GM21619 (cell line): ENCODE measurements at regions not wholly inside any gene's neighbourhood (a gene's known extent, or its start where the extent isn't known, plus 50 kb on each side); places are given as distances from the start of the nearest gene placed in this dataset.

Experiments
- ATAC-seq: cut with Tn5 transposase; IDR thresholded peaks from one replicate; pipeline ENCODE4 v1.9.1; 2021; ENCODE audit not compliant: unreplicated experiment

- ATAC-seq: no peak
Measured at GRCh38 chr2:139194546-139194945, 414.4 kb upstream of the NXPH2 start.

- no peak for ATAC-seq
Measured at GRCh38 chr2:139177041-139177440, 396.9 kb upstream of the NXPH2 start.

GRCh38 chr2:139175510-139175909, 395.3 kb upstream of the NXPH2 start:
- no peak for ATAC-seq

- ATAC-seq: no peak
Measured at GRCh38 chr2:139170406-139170805, 390.2 kb upstream of the NXPH2 start.

GRCh38 chr2:139165601-139166000, 385.4 kb upstream of the NXPH2 start:
- no peak for ATAC-seq

GRCh38 chr2:139165041-139165440, 384.9 kb upstream of the NXPH2 start:
- ATAC-seq: no peak

GRCh38 chr2:139162957-139163356, 382.8 kb upstream of the NXPH2 start:
- ATAC-seq: no peak

GRCh38 chr2:139162456-139162855, 382.3 kb upstream of the NXPH2 start:
- ATAC-seq: no peak

- no peak for ATAC-seq
Measured at GRCh38 chr2:139160836-139161235, 380.6 kb upstream of the NXPH2 start.

- ATAC-seq: no peak
Measured at GRCh38 chr2:139159177-139159576, 379.0 kb upstream of the NXPH2 start.

- no peak for ATAC-seq
Measured at GRCh38 chr2:139156730-139157129, 376.5 kb upstream of the NXPH2 start.

- no peak for ATAC-seq
Measured at GRCh38 chr2:139155991-139156390, 375.8 kb upstream of the NXPH2 start.

GRCh38 chr2:139142252-139142880, 362.2 kb upstream of the NXPH2 start:
- no peak for ATAC-seq

GRCh38 chr2:139124271-139124670, 344.1 kb upstream of the NXPH2 start:
- ATAC-seq: no peak

GRCh38 chr2:139123795-139124194, 343.6 kb upstream of the NXPH2 start:
- no peak for ATAC-seq

- ATAC-seq: no peak
Measured at GRCh38 chr2:139122711-139123158, 342.5 kb upstream of the NXPH2 start.

GRCh38 chr2:139099721-139100120, 319.5 kb upstream of the NXPH2 start:
- ATAC-seq: no peak

- ATAC-seq: no peak
Measured at GRCh38 chr2:139098961-139099360, 318.8 kb upstream of the NXPH2 start.

- ATAC-seq: no peak
Measured at GRCh38 chr2:139083121-139083520, 302.9 kb upstream of the NXPH2 start.

- no peak for ATAC-seq
Measured at GRCh38 chr2:139080244-139080643, 300.1 kb upstream of the NXPH2 start.

GRCh38 chr2:139079311-139079710, 299.1 kb upstream of the NXPH2 start:
- ATAC-seq: no peak

- no peak for ATAC-seq
Measured at GRCh38 chr2:139078376-139078775, 298.2 kb upstream of the NXPH2 start.

- no peak for ATAC-seq
Measured at GRCh38 chr2:139077099-139077737, 297.0 kb upstream of the NXPH2 start.
